ENCODE measurements at regions not wholly inside any gene's neighbourhood (a gene's known extent, or its start where the extent isn't known, plus 50 kb on each side); places are given as distances from the start of the nearest gene placed in this dataset.

- no peaks in the 10 kb centered on the region for H3K27me3 ChIP-seq
- no peaks in the 10 kb centered on the region for H3K9me3 ChIP-seq
- H3K9ac ChIP-seq (ENCODE audit: low read depth in 2 of 2, low read length in 2 of 2): no peak overlapping the region
- no peaks in the 10 kb centered on the region for H3K36me3 ChIP-seq
- H3K4me3 ChIP-seq: no peak overlapping the region
- H3K4me1 ChIP-seq: no peaks in the 10 kb centered on the region
- no peak for TF ChIP-seq CTCF (IDR thresholded peaks at IDR 0.05)
- intact Hi-C loops (cut with DNase I): no loop called here
- DNase-seq: no peak
- H3K27ac ChIP-seq: peak overlapping the region; percentile 38
Measured at GRCh38 chr5:120007598-120007997, 378.2 kb downstream of the FAM170A start.

- Histone ChIP-seq H3K27me3 (no peaks in the 10 kb centered on the region), H3K36me3 (no peaks in the 10 kb centered on the region), H3K9ac (ENCODE audit: low read depth in 2 of 2, low read length in 2 of 2) (no peak overlapping the region), H3K9me3 (no peaks in the 10 kb centered on the region), H3K4me1 (no peaks in the 10 kb centered on the region), H3K27ac (no peak overlapping the region), H3K4me3 (no peak overlapping the region)
- TF ChIP-seq CTCF (IDR thresholded peaks at IDR 0.05): no peak
- intact Hi-C loops (cut with DNase I): no loop called here
- no peak for DNase-seq
Measured at GRCh38 chr5:120012431-120012830, 383.1 kb downstream of the FAM170A start.

- Histone ChIP-seq H3K9me3 (no peaks in the 10 kb centered on the region), H3K9ac (ENCODE audit: low read depth in 2 of 2, low read length in 2 of 2) (no peak overlapping the region), H3K27me3 (no peaks in the 10 kb centered on the region), H3K4me3 (no peak overlapping the region), H3K27ac (no peak overlapping the region), H3K4me1 (no peaks in the 10 kb centered on the region), H3K36me3 (no peaks in the 10 kb centered on the region)
- TF ChIP-seq CTCF (IDR thresholded peaks at IDR 0.05): no peak
- no peak for DNase-seq
- intact Hi-C loops (cut with DNase I): no loop called here
Measured at GRCh38 chr5:120014535-120014934, 385.2 kb downstream of the FAM170A start.

GRCh38 chr5:120016717-120017382 lies 387.5 kb downstream of the FAM170A start:
- H3K4me1 ChIP-seq: no peaks in the 10 kb centered on the region
- no peaks in the 10 kb centered on the region for H3K9me3 ChIP-seq
- no peak overlapping the region for H3K27ac ChIP-seq
- no peak overlapping the region for H3K9ac ChIP-seq (ENCODE audit: low read depth in 2 of 2, low read length in 2 of 2)
- no peak for TF ChIP-seq CTCF (IDR thresholded peaks at IDR 0.05)
- H3K27me3 ChIP-seq: no peaks in the 10 kb centered on the region
- no peaks in the 10 kb centered on the region for H3K36me3 ChIP-seq
- intact Hi-C loops (cut with DNase I): no loop called here
- no peak overlapping the region for H3K4me3 ChIP-seq
- no peak for DNase-seq

GRCh38 chr5:120017513-120017912 lies 388.2 kb downstream of the FAM170A start:
- no peaks in the 10 kb centered on the region for H3K4me1 ChIP-seq
- no peak for TF ChIP-seq CTCF (IDR thresholded peaks at IDR 0.05)
- no peak overlapping the region for H3K9ac ChIP-seq (ENCODE audit: low read depth in 2 of 2, low read length in 2 of 2)
- no peaks in the 10 kb centered on the region for H3K9me3 ChIP-seq
- H3K36me3 ChIP-seq: no peaks in the 10 kb centered on the region
- no peaks in the 10 kb centered on the region for H3K27me3 ChIP-seq
- DNase-seq: no peak
- no peak overlapping the region for H3K27ac ChIP-seq
- no peak overlapping the region for H3K4me3 ChIP-seq
- intact Hi-C loops (cut with DNase I): no loop called here

Measured in colonic mucosa (tissue), 4 donors.